ENCODE measurements at regions not wholly inside any gene's neighbourhood (a gene's known extent, or its start where the extent isn't known, plus 50 kb on each side); places are given as distances from the start of the nearest gene placed in this dataset.
"Not testable (repeated sequence)": the region's sequence is repeated elsewhere in the genome, so short reads cannot be mapped to it uniquely, and the experiment has no call there.

DNA sequence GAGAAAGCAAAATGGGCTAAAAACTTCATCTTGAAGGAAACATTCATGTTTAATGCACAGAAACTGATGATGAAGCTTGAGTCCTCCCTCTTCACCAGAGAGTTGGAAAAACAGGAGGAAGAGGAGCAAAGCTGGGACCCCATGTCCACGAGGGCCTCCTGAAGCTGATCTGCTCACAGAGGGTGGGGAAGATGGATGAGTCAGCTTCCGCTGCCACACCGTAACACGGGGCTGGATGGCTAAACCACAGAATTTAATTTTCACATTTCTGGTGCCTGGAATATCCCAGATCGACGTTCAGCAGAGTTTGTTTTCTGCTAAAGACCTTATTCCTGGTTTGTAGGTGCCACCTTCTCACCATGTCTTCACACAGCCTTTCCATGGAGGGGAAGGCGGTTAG is 634.4 kb downstream of the RPIA start:
- H3K4me3 ChIP-seq (ENCODE audit: low read length); DNase-seq (ENCODE audit: low read depth): not testable (repeated sequence)

DNA sequence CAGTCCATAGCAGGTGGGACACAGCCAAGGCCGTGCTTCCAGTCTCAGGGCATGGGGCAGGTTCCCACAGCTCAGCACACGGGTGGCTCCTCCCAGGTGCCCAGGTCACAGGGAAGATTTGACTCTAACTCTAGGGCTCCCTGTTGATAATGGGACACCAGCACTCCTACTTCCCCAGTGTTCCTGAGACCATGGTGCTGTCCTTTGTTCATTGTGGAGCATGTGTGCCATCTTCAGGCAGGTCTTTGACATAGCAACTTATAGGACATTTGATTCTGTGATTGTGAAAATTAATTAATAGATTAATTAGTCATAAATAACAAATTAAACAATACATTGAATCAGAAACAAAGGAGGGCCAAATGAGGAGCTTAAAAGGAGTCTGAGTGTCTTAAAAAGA is 635.0 kb downstream of the RPIA start:
- not testable (repeated sequence) for H3K4me3 ChIP-seq (ENCODE audit: low read length)

DNA sequence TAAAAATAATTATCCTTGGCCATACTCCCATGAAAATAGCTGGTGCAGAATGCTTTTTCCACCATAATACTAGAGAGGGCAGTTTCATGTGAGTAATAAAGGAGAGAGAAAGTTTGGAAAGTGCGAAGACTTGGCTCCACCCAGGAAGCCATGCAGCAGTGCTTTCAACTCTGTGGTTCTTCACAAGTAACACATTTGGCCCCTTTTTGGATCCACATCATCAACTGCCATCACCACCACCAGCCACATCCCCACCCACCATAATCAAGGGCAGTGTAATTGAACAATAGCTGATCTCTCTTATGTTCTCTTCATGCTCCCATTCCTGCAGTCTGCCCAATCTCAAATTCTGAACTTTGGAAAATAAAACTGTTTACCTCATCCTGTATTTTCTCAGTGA is 637.3 kb downstream of the RPIA start:
- not testable (repeated sequence) for DNase-seq (ENCODE audit: low read depth)

More for the DNA sequence above, 635.0 kb downstream of the RPIA start:
- DNase-seq (ENCODE audit: low read depth) = not testable (repeated sequence)

More for the DNA sequence above, 637.3 kb downstream of the RPIA start:
- not testable (repeated sequence) for H3K4me3 ChIP-seq (ENCODE audit: low read length)
